ENCODE measurements at regions not wholly inside any gene's neighbourhood (a gene's known extent, or its start where the extent isn't known, plus 50 kb on each side); places are given as distances from the start of the nearest gene placed in this dataset.

GRCh38 chr3:10745392-10745791, 70.6 kb upstream of the SLC6A11 start:
- TF ChIP-seq CTCF (IDR thresholded peaks at IDR 0.05; ENCODE audit: insufficient read depth, low read depth, low read length) (no peak), EZH2 (IDR thresholded peaks at IDR 0.05; ENCODE audit: insufficient read depth, low read length) (no peak)

All from astrocyte (in vitro differentiated cells and primary cell).